Transverse colon (tissue), 3 donors: ENCODE measurements at regions not wholly inside any gene's neighbourhood (a gene's known extent, or its start where the extent isn't known, plus 50 kb on each side); places are given as distances from the start of the nearest gene placed in this dataset.
"Not testable (repeated sequence)": the region's sequence is repeated elsewhere in the genome, so short reads cannot be mapped to it uniquely, and the experiment has no call there.

Experiments used
- CTCF ChIP-seq, 5 experiments: fragments of 200-600 bp in 3 of 5; fragments of 450-650 bp in 2 of 5; sonication (generic) in 3 of 5; IDR thresholded peaks; 1 replicate in 2 of 5; 2 replicates in 3 of 5; pipeline ENCODE4 v1.5.1; 2016 to 2017; ENCODE audit warnings: antibody characterized with exemption in 5 of 5, inconsistent platforms in 3 of 5, mild to moderate bottlenecking in 2 of 5, moderate library complexity in 1 of 5
- POLR2A ChIP-seq: fragments of 450-650 bp; IDR thresholded peaks from one replicate; pipeline ENCODE4 v1.6.1; 2016; ENCODE audit warnings: antibody characterized with exemption, mild to moderate bottlenecking, moderate library complexity

- not testable (repeated sequence) for TF ChIP-seq POLR2A; CTCF (IDR thresholded peaks at IDR 0.05)
Measured at GRCh38 chrY:26360472-26360871, 738.6 kb downstream of the CDY1 start.
